HEK293T (cell line): ENCODE measurements at regions not wholly inside any gene's neighbourhood (a gene's known extent, or its start where the extent isn't known, plus 50 kb on each side); places are given as distances from the start of the nearest gene placed in this dataset.
"Not testable (repeated sequence)": the region's sequence is repeated elsewhere in the genome, so short reads cannot be mapped to it uniquely, and the experiment has no call there.

Experiments used
- CTCF ChIA-PET: fragments of 350-600 bp; formaldehyde crosslinking; extraction: SDS; loops from one replicate; lab custom pipeline; 2021; ENCODE audit warnings: antibody characterized with exemption, inconsistent platforms; lab: Yijun Ruan, JAX
- POLR2A ChIA-PET: fragments of 350-600 bp; formaldehyde crosslinking; extraction: SDS; loops from one replicate; lab custom pipeline; 2020; ENCODE audit warnings: antibody characterized with exemption, inconsistent platforms; lab: Yijun Ruan, JAX
- DNase-seq: peaks from one replicate; pipeline ENCODE4 v3.0.0; 2012; ENCODE audit warnings: mixed read lengths; ENCODE audit errors: extremely low spot score
- ARNT ChIP-seq: fragments of 450-650 bp; IDR thresholded peaks from 2 replicates; pipeline ENCODE4 v1.6.1; 2017; ENCODE audit warnings: mild to moderate bottlenecking
- BHLHE40 ChIP-seq: fragments of 450-650 bp; IDR thresholded peaks from 2 replicates; pipeline ENCODE4 v1.6.1; 2016; ENCODE audit warnings: mild to moderate bottlenecking, moderate library complexity, borderline replicate concordance
- CTBP1 ChIP-seq: fragments of 450-650 bp; IDR thresholded peaks from 2 replicates; pipeline ENCODE4 v1.6.1; 2016; ENCODE audit warnings: borderline replicate concordance
- ELF4 ChIP-seq: fragments of 450-650 bp; IDR thresholded peaks from 2 replicates; pipeline ENCODE4 v1.6.1; 2017; ENCODE audit warnings: antibody characterized with exemption
- FOXA1 ChIP-seq: fragments of 450-650 bp; IDR thresholded peaks from 2 replicates; pipeline ENCODE4 v1.6.1; 2016; ENCODE audit warnings: mild to moderate bottlenecking
- FOXK2 ChIP-seq: fragments of 450-650 bp; IDR thresholded peaks from 2 replicates; pipeline ENCODE4 v1.6.1; 2016; ENCODE audit warnings: mild to moderate bottlenecking
- FOXM1 ChIP-seq: fragments of 450-650 bp; IDR thresholded peaks from 2 replicates; pipeline ENCODE4 v1.6.1; 2017; ENCODE audit warnings: mild to moderate bottlenecking, borderline replicate concordance
- HDGF ChIP-seq: fragments of 450-650 bp; IDR thresholded peaks from 2 replicates; pipeline ENCODE4 v1.6.1; 2017; ENCODE audit warnings: antibody characterized with exemption, borderline replicate concordance
- L3MBTL2 ChIP-seq: fragments of 450-650 bp; conservative IDR thresholded peaks from 2 replicates; pipeline ENCODE4 v1.6.1; 2016; ENCODE audit warnings: mild to moderate bottlenecking
- LEF1 ChIP-seq: fragments of 450-650 bp; IDR thresholded peaks from 2 replicates; pipeline ENCODE4 v1.6.1; 2017; ENCODE audit warnings: mild to moderate bottlenecking, borderline replicate concordance
- NFRKB ChIP-seq: fragments of 450-650 bp; IDR thresholded peaks from 2 replicates; pipeline ENCODE4 v1.6.1; 2016; ENCODE audit warnings: mild to moderate bottlenecking, moderate library complexity
- PKNOX1 ChIP-seq: fragments of 450-650 bp; IDR thresholded peaks from 2 replicates; pipeline ENCODE4 v1.6.1; 2016
- SP1 ChIP-seq: fragments of 450-650 bp; IDR thresholded peaks from 2 replicates; pipeline ENCODE4 v1.6.1; 2017
- SUZ12 ChIP-seq: fragments of 450-650 bp; IDR thresholded peaks from 2 replicates; pipeline ENCODE4 v1.6.1; 2016; ENCODE audit warnings: mild to moderate bottlenecking
- TARDBP ChIP-seq: fragments of 450-650 bp; IDR thresholded peaks from 2 replicates; pipeline ENCODE4 v1.6.1; 2016
- ZNF384 ChIP-seq: fragments of 450-650 bp; IDR thresholded peaks from 2 replicates; pipeline ENCODE4 v1.6.1; 2016

- no peak for DNase-seq
- ChIA-PET POLR2A (no interaction called here), CTCF (no interaction called here)
- TF ChIP-seq L3MBTL2 (no peak), TARDBP (no peak), ELF4 (no peak), ARNT (no peak), LEF1 (no peak), FOXK2 (no peak)
Observed at GRCh38 chr20:6287471-6287870, 164.6 kb upstream of the FERMT1 start.

DNA sequence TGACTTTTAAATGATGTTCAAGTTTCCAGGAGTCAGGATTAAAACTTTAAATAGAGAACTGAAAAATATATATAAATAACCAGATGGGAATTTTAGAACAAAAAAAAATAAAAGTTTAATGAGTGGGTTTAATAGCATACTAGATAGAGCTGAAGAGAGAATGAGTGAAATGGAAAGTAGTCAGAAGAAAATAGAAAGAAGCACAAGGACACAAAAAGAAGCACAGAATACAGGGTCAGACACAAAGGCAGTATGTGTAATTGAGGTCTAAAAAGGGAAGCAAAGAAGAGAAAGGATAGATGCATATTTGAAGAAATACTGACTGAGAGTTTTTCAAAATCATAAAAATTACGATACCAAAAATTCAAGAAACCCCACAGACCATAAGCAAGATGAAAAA is 159.8 kb upstream of the FERMT1 start:
- ChIA-PET POLR2A (no interaction called here), CTCF (interaction anchor here (1.1 kb wide), 1 partner anchor 17 kb away, joined by 3 read pairs; no protein-coding TSS in a partner anchor)
- no peak for DNase-seq
- no peak for TF ChIP-seq BHLHE40
- TF ChIP-seq ELF4, result no peak
- TF ChIP-seq L3MBTL2, result no peak
- TF ChIP-seq TARDBP, result no peak
- TF ChIP-seq ARNT, result no peak
- TF ChIP-seq HDGF, result no peak

DNA sequence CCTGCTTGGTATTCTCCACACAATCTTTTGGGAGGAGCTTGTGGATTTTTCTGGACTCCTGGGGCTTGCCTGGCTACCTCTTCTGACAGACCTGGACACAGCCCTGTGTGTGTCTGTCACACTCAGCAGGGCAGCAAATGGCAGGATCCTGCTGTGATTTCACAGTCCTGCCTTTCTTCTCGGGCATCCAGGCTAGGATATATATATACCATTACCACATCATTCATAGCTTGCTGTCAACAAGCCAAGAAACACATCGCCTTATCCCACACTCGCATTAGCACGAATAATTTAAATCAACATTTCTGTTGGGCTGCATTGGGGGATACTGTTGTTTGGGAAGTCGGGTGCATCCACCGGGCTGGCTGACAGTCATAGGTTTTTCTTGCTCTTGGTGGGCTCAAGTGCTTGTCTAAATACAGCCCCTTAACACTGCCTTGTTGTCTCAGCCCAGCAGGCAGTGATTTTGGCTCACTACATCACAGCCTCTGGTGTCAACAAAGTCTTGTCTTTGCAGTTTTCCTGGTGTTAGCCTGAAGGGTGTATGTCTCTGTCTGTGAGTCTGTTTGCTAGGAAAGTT is 154.9 kb upstream of the FERMT1 start:
- CTCF ChIA-PET, result no interaction called here
- POLR2A ChIA-PET, result interaction anchor here (0.6 kb wide), 1 partner anchor 1426 kb away, joined by 5 read pairs; no protein-coding TSS in a partner anchor
- TF ChIP-seq PKNOX1, result no peak
- no peak for TF ChIP-seq BHLHE40
- TF ChIP-seq HDGF, result no peak
- no peak for TF ChIP-seq ELF4
- no peak for TF ChIP-seq TARDBP
- no peak for TF ChIP-seq L3MBTL2
- TF ChIP-seq ZNF384, result no peak
- no peak for TF ChIP-seq NFRKB
- TF ChIP-seq CTBP1, result no peak
- no peak for TF ChIP-seq SP1
- no peak for TF ChIP-seq FOXM1
- no peak for TF ChIP-seq FOXA1
- TF ChIP-seq ARNT, result no peak
- TF ChIP-seq LEF1, result no peak
- TF ChIP-seq FOXK2, result no peak
- no peak for TF ChIP-seq SUZ12
- no peak for DNase-seq

DNA sequence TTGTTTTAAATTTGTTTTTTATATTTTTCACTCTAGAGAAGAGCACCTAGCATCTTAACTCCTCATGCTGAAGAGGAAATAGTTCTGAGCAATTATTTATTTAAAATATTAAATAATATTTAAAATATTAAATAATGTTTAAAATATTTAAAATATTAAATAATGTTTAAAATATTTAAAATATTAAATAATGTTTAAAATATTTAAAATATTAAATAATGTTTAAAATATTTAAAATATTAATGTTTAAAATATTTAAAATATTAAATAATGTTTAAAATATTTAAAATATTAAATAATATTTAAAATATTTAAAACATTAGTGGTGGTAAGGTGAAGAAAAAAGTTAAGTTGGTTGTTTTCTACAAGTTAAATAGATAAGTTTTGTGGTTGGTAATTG is 147.6 kb upstream of the FERMT1 start:
- CTCF ChIA-PET, result interaction anchor here (0.7 kb wide), 1 partner anchor 342 kb away, joined by 3 read pairs; no protein-coding TSS in a partner anchor
- not testable (repeated sequence) for DNase-seq

GRCh38 chr20:6269168-6269873 is 146.5 kb upstream of the FERMT1 start:
- DNase-seq, result no peak
- POLR2A ChIA-PET, result interaction anchor here (0.6 kb wide), 1 partner anchor 596 kb away, joined by 3 read pairs; no protein-coding TSS in a partner anchor
- CTCF ChIA-PET, result no interaction called here
- TF ChIP-seq BHLHE40 (no peak), SP1 (no peak), ARNT (no peak), FOXK2 (no peak), FOXA1 (no peak)

More for the DNA sequence above, 147.6 kb upstream of the FERMT1 start:
- POLR2A ChIA-PET, result not testable (repeated sequence)

- DNase-seq, result no peak
- TF ChIP-seq PKNOX1 (no peak), SP1 (no peak), NFRKB (no peak), FOXA1 (no peak), ELF4 (no peak), ARNT (no peak), ZNF384 (no peak)
- POLR2A ChIA-PET, result no interaction called here
- CTCF ChIA-PET, result interaction anchor here (0.8 kb wide), 1 partner anchor 18 kb away, joined by 3 read pairs; no protein-coding TSS in a partner anchor
Observed at GRCh38 chr20:6265204-6265904, 142.5 kb upstream of the FERMT1 start.

DNA sequence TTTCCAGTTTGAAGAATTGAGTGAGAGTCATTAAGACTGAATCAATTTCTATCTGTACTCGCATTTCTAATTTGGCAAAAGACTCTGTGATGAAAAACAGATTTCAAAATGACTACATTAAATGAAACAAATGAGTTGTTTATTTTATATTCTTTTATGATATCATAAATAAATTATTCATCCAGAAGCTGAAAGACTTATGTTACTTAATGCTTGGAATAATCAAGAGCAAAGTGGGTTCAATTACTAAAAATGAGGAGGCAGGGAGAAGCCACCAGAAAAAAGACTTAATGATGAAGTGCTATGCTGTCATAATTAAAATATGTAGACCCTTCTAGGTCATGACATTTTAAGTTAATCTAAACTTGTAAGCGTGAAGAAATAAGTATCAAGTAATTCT is 130.6 kb upstream of the FERMT1 start:
- no peak for DNase-seq
- POLR2A ChIA-PET, result no interaction called here
- no peak for TF ChIP-seq CTBP1
- TF ChIP-seq NFRKB, result no peak
- TF ChIP-seq PKNOX1, result no peak
- no peak for TF ChIP-seq L3MBTL2
- TF ChIP-seq ZNF384, result no peak
- no peak for TF ChIP-seq FOXA1
- TF ChIP-seq FOXM1, result no peak
- TF ChIP-seq HDGF, result no peak
- TF ChIP-seq BHLHE40, result no peak
- no peak for TF ChIP-seq SUZ12
- CTCF ChIA-PET, result no interaction called here
